Cardiac fibroblast (primary cell): ENCODE measurements at regions not wholly inside any gene's neighbourhood (a gene's known extent, or its start where the extent isn't known, plus 50 kb on each side); places are given as distances from the start of the nearest gene placed in this dataset.

ENCODE experiments used
- DNase-seq, 2 donors: peaks; one replicate each; pipeline versions ENCODE4 v3.0.0 to v3.0.0-alpha.2; 2010; ENCODE audit warnings: low read depth in 2 of 2
- H3K4me3 ChIP-seq, 2 donors: replicated peaks in 1 of 2; 1 replicate in 1 of 2; 2 replicates in 1 of 2; pipeline ENCODE4 v1.5.1; 2011; ENCODE audit warnings: low read depth in 2 of 2, low read length in 2 of 2, mild to moderate bottlenecking in 2 of 2, moderate library complexity in 1 of 2
- CTCF ChIP-seq: IDR thresholded peaks from one replicate; pipeline ENCODE4 v1.5.1; 2011; ENCODE audit warnings: low read depth, mild to moderate bottlenecking, low read length, inconsistent platforms

GRCh38 chr1:87595384-87595781 is 266.7 kb downstream of the LMO4 start:
- no peak overlapping the region for H3K4me3 ChIP-seq
- TF ChIP-seq CTCF = no peak
- DNase-seq = no peak

- peak; percentile 10 for TF ChIP-seq CTCF
- DNase-seq = no peak
- H3K4me3 ChIP-seq = no peak overlapping the region
These were observed 269.7 kb downstream of the LMO4 start for GRCh38 chr1:87598429-87598828.

GRCh38 chr1:87599569-87599968 is 270.9 kb downstream of the LMO4 start:
- H3K4me3 ChIP-seq = no peak overlapping the region
- TF ChIP-seq CTCF = no peak

DNA sequence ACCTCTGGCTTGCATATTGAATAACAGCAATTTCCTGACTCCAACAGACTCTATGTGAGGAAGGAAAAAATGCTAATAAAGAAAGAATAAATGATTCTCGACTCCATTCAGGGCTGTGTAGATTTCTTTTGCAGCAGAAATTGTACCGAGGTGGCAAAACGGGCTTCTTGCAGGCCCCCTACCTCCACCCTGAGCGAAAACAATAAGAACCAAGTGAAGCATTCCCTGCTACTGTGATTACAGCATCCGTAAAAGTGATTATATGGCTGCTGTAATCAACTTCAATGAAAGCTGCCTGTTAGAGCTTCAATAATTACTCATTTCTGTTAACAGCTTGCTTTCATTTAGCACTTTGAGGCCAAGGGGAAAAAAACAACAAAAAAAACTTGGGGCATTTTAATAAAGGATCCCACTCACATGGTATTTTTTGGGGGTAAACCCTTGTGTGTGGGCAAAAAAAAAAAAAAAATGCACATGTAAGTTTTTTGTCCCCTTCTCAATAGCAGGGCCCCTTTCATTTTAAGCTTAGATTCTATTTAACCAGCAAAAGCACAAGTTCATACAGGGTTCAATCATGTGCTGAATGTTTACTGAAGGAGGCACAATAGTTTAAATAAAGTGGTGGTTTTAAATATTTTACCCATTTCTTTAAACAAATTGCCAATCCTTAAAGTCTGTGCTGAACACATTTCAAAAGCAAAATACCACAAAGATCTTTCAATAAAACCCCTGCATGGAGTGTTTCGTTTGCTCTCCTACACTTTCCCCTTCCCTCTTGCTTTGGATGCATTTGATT is 271.6 kb downstream of the LMO4 start:
- TF ChIP-seq CTCF = no peak
- DNase-seq = no peak
- H3K4me3 ChIP-seq = no peak overlapping the region

More at GRCh38 chr1:87599569-87599968, 270.9 kb downstream of the LMO4 start:
- no peak for DNase-seq

GRCh38 chr1:87600854-87601253 is 272.2 kb downstream of the LMO4 start:
- no peak for TF ChIP-seq CTCF
- peak in 1 of 2 donors; percentile 13 for DNase-seq
- H3K4me3 ChIP-seq = no peak overlapping the region

DNA sequence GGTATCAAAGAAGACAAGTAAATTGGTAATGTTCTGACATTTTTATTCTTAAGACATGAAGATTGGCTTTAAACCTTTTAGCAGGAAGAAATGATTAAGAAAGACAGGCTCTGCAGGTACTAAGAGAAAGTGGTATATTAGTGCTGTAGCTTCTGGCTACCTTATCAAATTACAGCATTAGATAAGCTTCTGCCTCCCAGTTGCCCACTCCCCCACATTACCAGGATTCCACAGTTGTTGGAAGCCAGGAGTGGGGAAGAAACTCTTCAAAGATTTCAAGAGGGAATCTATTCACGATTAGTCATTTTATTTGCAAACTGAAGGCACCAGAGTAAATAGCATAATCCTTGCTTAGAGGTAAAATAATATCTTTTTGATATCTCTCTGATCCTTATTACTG is 274.9 kb downstream of the LMO4 start:
- TF ChIP-seq CTCF = no peak
- H3K4me3 ChIP-seq = no peak overlapping the region
- DNase-seq = no peak

DNA sequence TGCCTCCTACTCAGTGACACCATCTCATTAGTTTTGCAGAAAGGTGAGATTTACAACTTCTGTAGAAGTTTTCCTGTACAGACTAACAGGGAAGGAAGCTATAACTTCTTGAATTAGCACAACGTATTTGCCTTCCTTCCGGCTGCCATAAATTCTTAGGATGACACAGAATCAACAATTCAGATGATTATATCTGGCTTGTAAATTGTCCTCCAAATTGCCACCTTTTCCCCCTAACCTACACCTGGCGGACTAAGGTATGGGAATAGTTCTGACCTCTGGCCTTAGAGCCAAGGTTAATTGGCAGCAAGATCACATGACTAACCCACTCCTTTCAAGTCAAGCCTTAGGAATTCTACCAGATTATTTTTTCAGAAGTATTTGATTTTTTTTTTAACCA is 284.3 kb downstream of the LMO4 start:
- no peak overlapping the region for H3K4me3 ChIP-seq
- no peak for DNase-seq
- TF ChIP-seq CTCF = no peak
